ENCODE measurements at regions not wholly inside any gene's neighbourhood (a gene's known extent, or its start where the extent isn't known, plus 50 kb on each side); places are given as distances from the start of the nearest gene placed in this dataset.

DNA sequence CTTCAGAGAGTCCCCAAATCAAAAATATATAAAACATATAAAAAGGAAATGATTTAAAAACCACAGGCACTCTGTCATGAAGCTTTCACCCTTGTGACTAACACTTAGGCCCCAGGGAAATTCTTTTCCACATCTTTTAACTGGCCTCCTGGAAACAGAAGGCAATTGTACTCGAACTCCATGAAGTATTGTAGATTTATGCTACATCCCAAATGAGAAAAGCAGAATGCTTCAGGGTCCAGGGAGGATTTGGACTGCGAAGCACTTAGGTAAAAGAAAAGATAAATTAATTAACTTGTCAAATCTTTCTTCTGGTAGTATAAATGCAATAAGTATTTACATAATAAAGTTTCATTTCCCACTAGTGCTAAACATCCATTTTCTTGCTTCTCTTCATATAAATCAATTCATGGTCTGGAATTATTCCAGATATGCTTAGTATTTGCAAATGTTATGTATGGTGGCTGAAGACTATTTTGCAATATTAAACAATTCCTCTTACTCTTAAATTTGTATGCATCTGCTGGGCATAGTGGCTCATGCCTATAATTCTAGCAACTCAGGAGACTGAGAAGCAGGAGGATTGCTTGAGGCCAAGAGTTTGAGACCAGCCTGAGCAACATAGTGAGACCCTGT is 64.9 kb upstream of the ELL2 start:
- DNase-seq (ENCODE audit: low read depth), result no peak
- no peak overlapping the region for H3K4me3 ChIP-seq (ENCODE audit: low read depth, low read length)

DNA sequence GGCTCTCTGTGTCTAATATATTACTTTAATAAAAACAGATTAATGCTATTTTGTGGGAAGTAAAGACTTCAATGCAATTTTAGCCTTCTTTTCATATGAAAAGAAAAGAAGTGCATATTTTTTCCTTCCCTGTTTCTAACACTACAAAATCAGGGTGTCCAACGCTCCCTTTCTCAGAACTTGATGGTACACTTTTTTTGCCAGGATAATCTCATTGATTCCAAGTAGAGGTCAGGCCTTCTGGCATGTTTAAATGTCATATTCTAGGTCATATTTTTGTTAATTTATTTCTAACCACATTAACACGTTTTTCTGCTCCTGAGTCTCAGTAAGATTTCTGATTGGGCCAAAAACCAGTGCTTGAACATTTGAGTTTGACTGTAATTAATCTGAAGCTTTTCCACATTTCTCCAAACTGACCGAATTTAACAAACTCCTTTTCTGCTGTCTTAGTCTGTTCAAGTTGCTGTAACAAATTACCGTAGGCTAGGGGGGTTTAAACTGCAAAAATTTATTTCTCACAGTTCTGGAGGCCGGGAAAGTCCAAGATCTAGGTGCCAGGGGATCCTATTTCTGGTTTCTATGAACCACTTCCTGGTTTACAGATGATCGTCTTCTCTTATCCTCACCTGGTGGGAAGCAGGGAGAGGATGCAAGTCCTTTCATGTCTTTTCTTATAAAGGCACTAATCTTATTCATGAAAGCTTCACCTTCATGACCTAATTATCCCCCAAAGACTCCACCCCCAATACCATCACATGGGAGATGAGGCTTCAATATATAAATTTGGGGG is 63.2 kb upstream of the ELL2 start:
- no peak overlapping the region for H3K4me3 ChIP-seq (ENCODE audit: low read depth, low read length)
- DNase-seq (ENCODE audit: low read depth), result no peak

DNA sequence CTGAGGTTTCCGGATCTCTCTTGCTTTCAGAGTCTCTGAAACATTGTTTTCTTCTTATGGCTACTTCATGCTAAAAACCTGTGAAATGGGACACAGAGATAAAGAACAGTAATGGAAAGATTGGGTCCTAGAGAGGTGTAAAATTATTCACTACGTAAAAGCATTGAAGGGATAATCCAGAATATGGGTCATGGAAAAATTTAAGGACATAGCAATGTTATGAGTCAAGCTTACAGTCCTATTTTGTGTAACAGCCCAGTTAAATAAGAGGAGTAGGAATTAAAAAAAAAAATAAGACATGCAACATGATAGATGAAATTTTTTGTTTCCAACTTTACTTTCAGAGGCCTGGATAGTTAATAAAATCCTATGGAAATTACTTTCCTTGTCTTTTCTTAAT is 61.9 kb upstream of the ELL2 start:
- no peak overlapping the region for H3K4me3 ChIP-seq (ENCODE audit: low read depth, low read length)
- no peak for DNase-seq (ENCODE audit: low read depth)

GRCh38 chr5:96022971-96023370 is 61.3 kb upstream of the ELL2 start:
- no peak overlapping the region for H3K4me3 ChIP-seq (ENCODE audit: low read depth, low read length)
- no peak for DNase-seq (ENCODE audit: low read depth)

- peak; percentile 69 for DNase-seq (ENCODE audit: low read depth)
- no peak overlapping the region for H3K4me3 ChIP-seq (ENCODE audit: low read depth, low read length)
Measured at GRCh38 chr5:96017951-96018350, 56.3 kb upstream of the ELL2 start.

- DNase-seq (ENCODE audit: low read depth), result no peak
- no peak overlapping the region for H3K4me3 ChIP-seq (ENCODE audit: low read depth, low read length)
Measured at GRCh38 chr5:96016216-96016615, 54.6 kb upstream of the ELL2 start.

DNA sequence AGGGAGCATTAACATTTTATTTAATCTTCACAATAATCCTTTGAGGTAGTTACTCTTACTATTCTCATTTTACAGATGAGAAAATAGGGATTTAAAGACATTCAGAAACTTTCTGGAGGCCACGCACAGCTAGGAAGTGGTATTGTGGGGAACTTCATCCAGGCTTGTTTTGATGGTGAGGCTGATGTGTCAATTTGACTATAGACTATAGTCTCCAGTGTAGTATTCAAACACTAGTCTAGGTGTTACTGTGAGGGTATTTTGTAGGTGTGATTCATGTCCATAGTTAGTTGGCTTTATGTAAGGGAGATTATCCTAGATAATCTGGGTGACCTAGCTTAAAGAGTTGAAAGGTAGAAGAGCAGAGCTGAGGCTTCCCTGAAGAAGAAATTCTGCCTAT is 54.1 kb upstream of the ELL2 start:
- DNase-seq (ENCODE audit: low read depth), result no peak
- no peak overlapping the region for H3K4me3 ChIP-seq (ENCODE audit: low read depth, low read length)

DNA sequence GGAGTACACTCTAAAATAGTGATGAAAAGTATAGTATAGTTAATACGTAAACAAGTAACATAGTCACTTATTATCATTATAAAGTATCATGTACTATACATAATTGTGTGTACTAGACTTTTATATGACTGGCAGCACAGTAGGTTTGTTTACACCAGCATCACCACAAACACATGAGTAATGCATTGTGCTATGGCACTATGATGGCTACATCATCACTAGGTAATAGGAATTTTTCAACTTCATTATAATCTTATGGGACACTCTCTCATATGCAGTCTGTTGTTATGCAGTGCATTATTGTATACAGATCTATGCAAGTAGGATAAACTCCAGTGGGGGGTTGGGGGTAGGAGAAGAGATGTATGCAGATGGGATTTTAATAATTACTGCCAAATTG is 52.7 kb upstream of the ELL2 start:
- no peak overlapping the region for H3K4me3 ChIP-seq (ENCODE audit: low read depth, low read length)
- no peak for DNase-seq (ENCODE audit: low read depth)

DNA sequence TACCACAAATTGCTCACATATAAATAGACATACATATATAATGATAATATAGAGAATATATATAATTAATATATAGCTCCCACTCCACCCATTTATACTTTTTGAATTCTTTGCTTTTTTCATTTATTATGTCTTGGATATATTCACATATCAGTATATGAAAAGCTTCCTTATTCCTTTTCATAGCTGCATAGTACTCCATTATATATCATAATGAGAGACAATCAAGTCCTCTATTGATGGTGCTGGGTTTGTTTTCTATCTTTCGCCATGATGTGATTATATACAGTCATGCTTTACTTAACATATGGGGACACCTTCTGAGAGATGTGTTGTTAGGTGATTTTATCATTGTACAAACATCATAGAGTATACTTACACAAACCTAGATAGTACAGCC is 51.6 kb upstream of the ELL2 start:
- no peak for DNase-seq (ENCODE audit: low read depth)

GRCh38 chr5:96012399-96012798 is 50.7 kb upstream of the ELL2 start:
- no peak for DNase-seq (ENCODE audit: low read depth)
- no peak overlapping the region for H3K4me3 ChIP-seq (ENCODE audit: low read depth, low read length)

More for the DNA sequence above, 51.6 kb upstream of the ELL2 start:
- no peak overlapping the region for H3K4me3 ChIP-seq (ENCODE audit: low read depth, low read length)
